Brain microvascular endothelial cell (primary cell): ENCODE measurements at regions not wholly inside any gene's neighbourhood (a gene's known extent, or its start where the extent isn't known, plus 50 kb on each side); places are given as distances from the start of the nearest gene placed in this dataset.

Experiments
- DNase-seq: peaks from one replicate; pipeline ENCODE4 v3.0.0-alpha.2; 2020
- H3K27ac ChIP-seq: fragments of 250-450 bp; sonication (Bioruptor Pico); 2 replicates; pipeline ENCODE4 v1.5.1; 2020; ENCODE audit warnings: mild to moderate bottlenecking, moderate library complexity
- H3K27me3 ChIP-seq: fragments of 250-450 bp; sonication (Bioruptor Pico); replicated peaks from 2 replicates; pipeline ENCODE4 v1.5.1; 2020; ENCODE audit warnings: mild to moderate bottlenecking
- H3K36me3 ChIP-seq: fragments of 250-450 bp; sonication (Bioruptor Pico); replicated peaks from 2 replicates; pipeline ENCODE4 v1.5.1; 2020; ENCODE audit warnings: mild to moderate bottlenecking
- H3K4me3 ChIP-seq: 2 replicates; pipeline ENCODE4 v1.5.1; 2011; ENCODE audit warnings: low read depth, mild to moderate bottlenecking, control low read depth, low read length, moderate library complexity
- in situ Hi-C: cut with HindIII; loops from 2 replicates; pipeline ENCODE4 v1.10.0; 2017; ENCODE audit warnings: low sequenced_read_pairs, low pct_ligation_motif_present
- TF ChIP-seq, protein P1 (sequence below): IDR thresholded peaks from 2 replicates; pipeline ENCODE4 v1.5.1; 2011; ENCODE audit warnings: low read depth, mild to moderate bottlenecking, moderate library complexity, low read length, control low read depth, inconsistent platforms; ENCODE audit errors: missing control alignments

- DNase-seq = no peak
- in situ Hi-C loops = no loop called here
- Histone ChIP-seq H3K4me3 (no peak overlapping the region), H3K27me3 (no peaks in the 10 kb centered on the region), H3K36me3 (no peaks in the 10 kb centered on the region), H3K27ac (no peak overlapping the region)
- TF ChIP-seq, protein P1, sequence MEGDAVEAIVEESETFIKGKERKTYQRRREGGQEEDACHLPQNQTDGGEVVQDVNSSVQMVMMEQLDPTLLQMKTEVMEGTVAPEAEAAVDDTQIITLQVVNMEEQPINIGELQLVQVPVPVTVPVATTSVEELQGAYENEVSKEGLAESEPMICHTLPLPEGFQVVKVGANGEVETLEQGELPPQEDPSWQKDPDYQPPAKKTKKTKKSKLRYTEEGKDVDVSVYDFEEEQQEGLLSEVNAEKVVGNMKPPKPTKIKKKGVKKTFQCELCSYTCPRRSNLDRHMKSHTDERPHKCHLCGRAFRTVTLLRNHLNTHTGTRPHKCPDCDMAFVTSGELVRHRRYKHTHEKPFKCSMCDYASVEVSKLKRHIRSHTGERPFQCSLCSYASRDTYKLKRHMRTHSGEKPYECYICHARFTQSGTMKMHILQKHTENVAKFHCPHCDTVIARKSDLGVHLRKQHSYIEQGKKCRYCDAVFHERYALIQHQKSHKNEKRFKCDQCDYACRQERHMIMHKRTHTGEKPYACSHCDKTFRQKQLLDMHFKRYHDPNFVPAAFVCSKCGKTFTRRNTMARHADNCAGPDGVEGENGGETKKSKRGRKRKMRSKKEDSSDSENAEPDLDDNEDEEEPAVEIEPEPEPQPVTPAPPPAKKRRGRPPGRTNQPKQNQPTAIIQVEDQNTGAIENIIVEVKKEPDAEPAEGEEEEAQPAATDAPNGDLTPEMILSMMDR = no peak
These were observed 835.4 kb upstream of the CDH2 start for GRCh38 chr18:29012364-29012763.

GRCh38 chr18:29009250-29009803 is 832.4 kb upstream of the CDH2 start:
- DNase-seq = no peak
- Histone ChIP-seq H3K4me3 (no peak overlapping the region), H3K36me3 (no peaks in the 10 kb centered on the region), H3K27ac (no peak overlapping the region), H3K27me3 (no peaks in the 10 kb centered on the region)
- TF ChIP-seq, protein P1 = no peak
- in situ Hi-C loops = no loop called here

GRCh38 chr18:29008809-29009208 is 831.9 kb upstream of the CDH2 start:
- TF ChIP-seq, protein P1 = no peak
- Histone ChIP-seq H3K27me3 (no peaks in the 10 kb centered on the region), H3K27ac (no peak overlapping the region), H3K4me3 (no peak overlapping the region), H3K36me3 (no peaks in the 10 kb centered on the region)
- no peak for DNase-seq
- in situ Hi-C loops = no loop called here

DNA sequence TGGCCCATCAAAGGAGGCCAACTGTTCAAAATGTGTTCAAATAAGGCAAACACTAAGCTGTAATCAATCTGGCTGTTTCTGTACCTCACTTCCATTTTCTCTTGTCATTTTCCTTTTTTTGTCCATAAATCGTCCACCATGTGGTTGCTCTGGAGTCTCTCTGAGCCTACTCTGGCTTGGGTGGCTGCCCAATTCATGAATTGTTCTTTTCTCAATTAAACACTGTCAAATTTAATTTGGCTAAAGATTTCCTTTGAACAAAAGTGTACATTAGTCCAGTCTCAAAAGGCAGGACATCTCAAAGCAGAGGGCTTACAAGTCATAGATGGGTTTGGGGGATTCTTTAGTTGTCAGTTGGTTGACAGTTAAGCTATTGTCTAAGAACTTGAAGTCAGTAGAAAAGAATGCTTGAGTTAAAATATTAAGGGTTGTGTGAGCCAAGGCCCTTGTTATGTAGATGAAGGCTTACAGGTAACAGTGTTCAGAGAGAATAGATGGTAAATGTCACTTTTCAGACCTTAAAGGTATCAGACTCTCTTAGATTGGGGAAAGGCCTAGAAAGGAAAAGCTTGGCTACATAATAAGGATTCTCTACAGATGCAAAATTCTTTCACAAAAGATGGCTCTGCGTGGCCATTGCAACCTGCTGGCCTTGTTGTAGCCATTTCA is 831.2 kb upstream of the CDH2 start:
- TF ChIP-seq, protein P1 = no peak
- Histone ChIP-seq H3K36me3 (no peaks in the 10 kb centered on the region), H3K27ac (no peak overlapping the region), H3K4me3 (no peak overlapping the region), H3K27me3 (no peaks in the 10 kb centered on the region)
- in situ Hi-C loops = no loop called here
- no peak for DNase-seq

DNA sequence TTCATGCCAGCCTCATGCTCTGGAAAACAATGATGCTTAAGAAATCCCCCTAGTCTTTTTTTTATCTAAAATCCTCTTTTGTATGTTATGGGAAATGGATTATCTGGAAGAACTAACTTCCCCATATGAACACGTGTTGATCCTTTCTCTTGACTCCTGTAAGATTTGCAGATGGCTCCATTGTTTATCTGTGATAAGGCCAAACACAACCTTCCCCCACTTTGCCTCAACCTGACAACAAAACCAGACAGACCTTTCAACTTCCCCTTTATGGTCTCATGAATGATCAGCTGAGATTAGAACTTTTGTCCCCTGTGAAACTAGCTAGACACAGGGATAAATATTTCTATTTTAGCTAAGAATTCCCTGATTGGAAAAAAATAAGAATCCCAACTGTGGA is 828.0 kb upstream of the CDH2 start:
- in situ Hi-C loops = no loop called here

More for the DNA sequence above, 828.0 kb upstream of the CDH2 start:
- Histone ChIP-seq H3K27me3 (no peaks in the 10 kb centered on the region), H3K4me3 (no peak overlapping the region), H3K27ac (no peak overlapping the region), H3K36me3 (no peaks in the 10 kb centered on the region)
- TF ChIP-seq, protein P1 = no peak
- no peak for DNase-seq
